A673 (cell line): ENCODE measurements at regions not wholly inside any gene's neighbourhood (a gene's known extent, or its start where the extent isn't known, plus 50 kb on each side); places are given as distances from the start of the nearest gene placed in this dataset.

Source experiments
- EZH2 ChIP-seq: fragments of 200-600 bp; sonication (generic); IDR thresholded peaks from 2 replicates; pipeline ENCODE4 v1.6.1; 2017; ENCODE audit warnings: borderline replicate concordance, low read depth, mild to moderate bottlenecking, mixed read lengths, antibody characterized with exemption, low read length; ENCODE audit not compliant: poor library complexity, severe bottlenecking
- TF ChIP-seq, protein P1 (sequence below): fragments of 300-800, 200-600 bp; sonication (generic); conservative IDR thresholded peaks from 2 replicates; pipeline ENCODE4 v1.5.1; 2017; ENCODE audit warnings: low read depth, mild to moderate bottlenecking, antibody characterized with exemption, low read length, moderate library complexity, mixed read lengths

GRCh38 chr6:121760745-121761144, 325.3 kb downstream of the GJA1 start:
- TF ChIP-seq, protein P1, sequence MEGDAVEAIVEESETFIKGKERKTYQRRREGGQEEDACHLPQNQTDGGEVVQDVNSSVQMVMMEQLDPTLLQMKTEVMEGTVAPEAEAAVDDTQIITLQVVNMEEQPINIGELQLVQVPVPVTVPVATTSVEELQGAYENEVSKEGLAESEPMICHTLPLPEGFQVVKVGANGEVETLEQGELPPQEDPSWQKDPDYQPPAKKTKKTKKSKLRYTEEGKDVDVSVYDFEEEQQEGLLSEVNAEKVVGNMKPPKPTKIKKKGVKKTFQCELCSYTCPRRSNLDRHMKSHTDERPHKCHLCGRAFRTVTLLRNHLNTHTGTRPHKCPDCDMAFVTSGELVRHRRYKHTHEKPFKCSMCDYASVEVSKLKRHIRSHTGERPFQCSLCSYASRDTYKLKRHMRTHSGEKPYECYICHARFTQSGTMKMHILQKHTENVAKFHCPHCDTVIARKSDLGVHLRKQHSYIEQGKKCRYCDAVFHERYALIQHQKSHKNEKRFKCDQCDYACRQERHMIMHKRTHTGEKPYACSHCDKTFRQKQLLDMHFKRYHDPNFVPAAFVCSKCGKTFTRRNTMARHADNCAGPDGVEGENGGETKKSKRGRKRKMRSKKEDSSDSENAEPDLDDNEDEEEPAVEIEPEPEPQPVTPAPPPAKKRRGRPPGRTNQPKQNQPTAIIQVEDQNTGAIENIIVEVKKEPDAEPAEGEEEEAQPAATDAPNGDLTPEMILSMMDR = no peak
- TF ChIP-seq EZH2 = no peak
